Esophagus (tissue), 2 donors: ENCODE measurements at regions not wholly inside any gene's neighbourhood (a gene's known extent, or its start where the extent isn't known, plus 50 kb on each side); places are given as distances from the start of the nearest gene placed in this dataset.
A peak's percentile ranks its signal among the peaks of the same experiment; 100 is the strongest.

Experiments
- H3K27ac ChIP-seq, 2 donors: one replicate each; pipeline ENCODE4 v1.5.1; 2013; ENCODE audit warnings: low read depth in 2 of 2, mild to moderate bottlenecking in 2 of 2, inconsistent platforms in 1 of 2, low read length in 1 of 2, moderate library complexity in 1 of 2
- H3K27me3 ChIP-seq, 2 donors: one replicate each; pipeline ENCODE4 v1.6.1; 2013; ENCODE audit warnings: low read length in 2 of 2, control low read depth in 1 of 2, mild to moderate bottlenecking in 1 of 2; ENCODE audit not compliant: insufficient read depth in 2 of 2, control insufficient read depth in 1 of 2
- H3K36me3 ChIP-seq, 2 donors: one replicate each; pipeline ENCODE4 v1.6.1; 2013; ENCODE audit warnings: low read length in 1 of 2; ENCODE audit not compliant: control insufficient read depth in 2 of 2, insufficient read depth in 2 of 2
- H3K4me1 ChIP-seq, 2 donors: one replicate each; pipeline ENCODE4 v1.6.1; 2013; ENCODE audit warnings: low read length in 1 of 2; ENCODE audit not compliant: control insufficient read depth in 2 of 2, insufficient read depth in 2 of 2
- H3K4me3 ChIP-seq, 2 donors: one replicate each; pipeline ENCODE4 v1.5.1; 2013; ENCODE audit warnings: low read length in 2 of 2, mild to moderate bottlenecking in 2 of 2, low read depth in 1 of 2, moderate library complexity in 1 of 2
- H3K9me3 ChIP-seq, 2 donors: one replicate each; pipeline ENCODE4 v1.6.1; 2013; ENCODE audit warnings: mild to moderate bottlenecking in 2 of 2, low read depth in 1 of 2, low read length in 1 of 2, moderate library complexity in 1 of 2; ENCODE audit not compliant: control insufficient read depth in 2 of 2, insufficient read depth in 1 of 2
- WGBS, 2 donors: extraction: QIAGEN DNeasy Blood & Tissue Kit; methylation state at CpG; one replicate each; pipeline ENCODE4 v1.1.7; 2013; 5-methylcytosine and 5-hydroxymethylcytosine counted together
- donor health status: healthy with polysubstance abuse.
- donor health status: Bipolar disorder and iron deficiency.

DNA sequence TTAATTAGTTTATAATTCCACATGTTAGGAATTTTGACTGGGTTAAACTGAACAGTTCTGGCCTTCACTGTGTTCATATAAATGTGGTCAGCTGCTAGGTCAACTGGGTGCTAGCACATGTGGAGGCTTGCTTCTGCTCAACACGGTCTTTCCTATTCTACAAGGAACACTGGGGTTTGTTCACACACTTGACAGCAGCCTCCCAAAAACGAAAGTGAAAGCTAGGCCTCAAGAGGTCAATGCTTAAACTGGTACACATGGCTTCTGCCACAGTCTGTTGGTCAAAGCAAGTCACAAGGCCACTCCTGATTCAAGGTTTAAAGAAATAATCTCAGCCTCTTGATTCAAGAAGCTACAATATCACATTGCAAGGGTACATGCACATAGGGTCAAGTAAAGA lies 126.5 kb downstream of the QDPR start:
- Histone ChIP-seq H3K27me3 (no peaks in the 10 kb centered on the region), H3K27ac (no peak overlapping the region), H3K4me1 (no peaks in the 10 kb centered on the region), H3K36me3 (no peaks in the 10 kb centered on the region), H3K4me3 (no peak overlapping the region), H3K9me3 (no peaks in the 10 kb centered on the region)
- WGBS, 2 donors: 17 to 23% methylated on average over 2 of the region's 2 CpGs

GRCh38 chr4:17380347-17380746 lies 131.5 kb downstream of the QDPR start:
- Histone ChIP-seq H3K9me3 (no peaks in the 10 kb centered on the region), H3K4me3 (no peak overlapping the region), H3K4me1 (peaks cover 0 to 2% of the 10 kb centered on the region in 2 donors), H3K36me3 (no peaks in the 10 kb centered on the region), H3K27me3 (no peaks in the 10 kb centered on the region), H3K27ac (no peak overlapping the region)
- WGBS, 2 donors: 86 to 90% methylated on average over 2 of the region's 2 CpGs

- Histone ChIP-seq H3K4me3 (no peak overlapping the region), H3K27ac (peak overlapping the region in 1 of 2 donors; percentile 4), H3K9me3 (no peaks in the 10 kb centered on the region), H3K27me3 (no peaks in the 10 kb centered on the region), H3K4me1 (peaks cover 0 to 2% of the 10 kb centered on the region in 2 donors), H3K36me3 (no peaks in the 10 kb centered on the region)
- 13 to 25% methylated on average over 2 of the region's 2 CpGs for WGBS, 2 donors
These were observed 135.7 kb downstream of the QDPR start for GRCh38 chr4:17376205-17376604.

DNA sequence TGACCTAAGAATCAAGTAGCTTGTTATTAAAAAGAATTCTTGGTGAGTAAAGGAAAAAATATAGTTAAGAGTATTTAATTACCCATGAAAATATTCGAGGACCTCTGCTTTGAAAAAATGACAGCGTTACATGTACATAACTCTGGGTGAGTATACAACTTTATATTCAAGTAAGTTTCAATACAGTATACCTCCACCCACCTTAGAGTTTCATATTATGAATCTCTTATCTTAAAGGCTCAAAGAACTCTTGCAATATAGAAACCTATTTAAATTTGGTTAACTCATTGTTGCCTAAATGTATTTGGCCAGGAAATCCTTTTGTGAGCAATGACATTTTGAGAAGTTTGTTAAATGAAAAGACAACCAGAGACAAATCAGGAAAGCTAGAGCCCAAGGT lies 138.2 kb downstream of the QDPR start:
- H3K4me3 ChIP-seq: no peak overlapping the region
- no peak overlapping the region for H3K27ac ChIP-seq
- no peaks in the 10 kb centered on the region for H3K9me3 ChIP-seq
- 72 to 78% methylated on average over 2 of the region's 2 CpGs for WGBS, 2 donors
- H3K36me3 ChIP-seq: no peaks in the 10 kb centered on the region
- H3K27me3 ChIP-seq: no peaks in the 10 kb centered on the region
- H3K4me1 ChIP-seq: peaks cover 0 to 2% of the 10 kb centered on the region in 2 donors

DNA sequence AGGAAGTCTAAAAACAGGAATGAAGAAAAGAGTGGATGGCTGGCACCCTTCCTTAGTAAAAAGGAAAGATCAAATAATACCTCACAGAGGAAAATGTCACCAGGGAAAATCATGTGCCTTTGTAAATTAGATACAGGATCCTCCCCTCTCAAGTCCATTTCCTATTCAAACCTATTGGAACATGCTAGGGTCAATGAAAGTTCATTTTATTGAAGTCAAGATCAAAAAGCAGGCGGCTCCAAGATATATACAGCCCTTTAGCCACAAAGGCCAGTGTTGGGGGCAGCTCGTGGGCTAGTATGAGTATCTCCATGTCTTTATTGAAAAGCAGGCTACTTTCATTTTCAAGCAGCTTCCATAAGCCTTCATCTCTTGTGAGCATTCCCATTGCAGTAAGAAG lies 141.1 kb downstream of the QDPR start:
- Histone ChIP-seq H3K4me1 (peaks cover 0 to 2% of the 10 kb centered on the region in 2 donors), H3K27me3 (no peaks in the 10 kb centered on the region), H3K9me3 (no peaks in the 10 kb centered on the region), H3K27ac (no peak overlapping the region), H3K36me3 (no peaks in the 10 kb centered on the region), H3K4me3 (no peak overlapping the region)
- 62 to 66% methylated on average over 2 of the region's 2 CpGs for WGBS, 2 donors

DNA sequence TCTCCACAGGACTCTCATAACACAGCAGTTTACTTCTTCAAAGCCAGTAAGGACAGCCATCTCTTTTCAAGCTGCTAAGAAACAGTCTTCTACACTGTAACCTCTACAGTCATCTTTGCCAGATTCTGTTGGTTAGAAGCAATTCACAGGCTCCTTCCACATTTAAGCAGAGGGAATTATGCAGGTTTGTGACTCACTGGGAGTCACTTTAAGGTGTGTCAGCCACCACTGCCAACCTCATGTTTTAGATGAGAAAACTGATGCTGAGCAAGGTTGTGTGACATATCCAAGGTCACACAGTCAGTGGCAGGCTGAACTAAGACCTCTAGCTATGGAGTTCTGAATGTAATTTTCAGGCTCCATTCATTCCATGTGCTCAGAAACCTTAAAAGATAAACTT lies 143.5 kb downstream of the QDPR start:
- H3K9me3 ChIP-seq: no peaks in the 10 kb centered on the region
- H3K36me3 ChIP-seq: no peaks in the 10 kb centered on the region
- H3K27me3 ChIP-seq: no peaks in the 10 kb centered on the region
- H3K27ac ChIP-seq: peak overlapping the region in 1 of 2 donors; percentile 65
- H3K4me1 ChIP-seq: peaks cover 0 to 2% of the 10 kb centered on the region in 2 donors
- no peak overlapping the region for H3K4me3 ChIP-seq

GRCh38 chr4:17367201-17367600 lies 144.7 kb downstream of the QDPR start:
- Histone ChIP-seq H3K4me3 (no peak overlapping the region), H3K9me3 (no peaks in the 10 kb centered on the region), H3K27ac (no peak overlapping the region), H3K4me1 (peaks cover 0 to 2% of the 10 kb centered on the region in 2 donors), H3K27me3 (no peaks in the 10 kb centered on the region), H3K36me3 (no peaks in the 10 kb centered on the region)
- WGBS, 2 donors: 91 to 97% methylated on average over 1 of the region's 1 CpG

GRCh38 chr4:17366496-17366895 lies 145.4 kb downstream of the QDPR start:
- WGBS, 2 donors: 70 to 74% methylated on average over 1 of the region's 1 CpG
- H3K4me3 ChIP-seq: no peak overlapping the region
- no peaks in the 10 kb centered on the region for H3K9me3 ChIP-seq
- H3K36me3 ChIP-seq: no peaks in the 10 kb centered on the region
- no peak overlapping the region for H3K27ac ChIP-seq
- no peaks in the 10 kb centered on the region for H3K27me3 ChIP-seq
- peaks cover 0 to 2% of the 10 kb centered on the region in 2 donors for H3K4me1 ChIP-seq

- H3K27ac ChIP-seq: no peak overlapping the region
- WGBS, 2 donors: 91% methylated on average over 1 of the region's 1 CpG
- no peaks in the 10 kb centered on the region for H3K27me3 ChIP-seq
These were observed 149.5 kb downstream of the QDPR start for GRCh38 chr4:17362430-17362829.

GRCh38 chr4:17358241-17358640 lies 153.6 kb downstream of the QDPR start:
- H3K27me3 ChIP-seq: no peaks in the 10 kb centered on the region
- WGBS, 2 donors: 90 to 91% methylated on average over 4 of the region's 4 CpGs
- H3K36me3 ChIP-seq: no peaks in the 10 kb centered on the region

More at GRCh38 chr4:17362430-17362829, 149.5 kb downstream of the QDPR start:
- no peaks in the 10 kb centered on the region for H3K9me3 ChIP-seq
- no peak overlapping the region for H3K4me3 ChIP-seq
- no peaks in the 10 kb centered on the region for H3K36me3 ChIP-seq
- no peaks in the 10 kb centered on the region for H3K4me1 ChIP-seq

More at GRCh38 chr4:17358241-17358640, 153.6 kb downstream of the QDPR start:
- H3K9me3 ChIP-seq: no peaks in the 10 kb centered on the region
- no peak overlapping the region for H3K4me3 ChIP-seq
- H3K27ac ChIP-seq: no peak overlapping the region
- H3K4me1 ChIP-seq: no peaks in the 10 kb centered on the region
